GM19463 (cell line): ENCODE measurements at regions not wholly inside any gene's neighbourhood (a gene's known extent, or its start where the extent isn't known, plus 50 kb on each side); places are given as distances from the start of the nearest gene placed in this dataset.

ENCODE experiments used
- ATAC-seq: cut with Tn5 transposase; IDR thresholded peaks from one replicate; pipeline ENCODE4 v1.9.1; 2021; ENCODE audit warnings: mild to moderate bottlenecking, moderate library complexity; ENCODE audit not compliant: unreplicated experiment

DNA sequence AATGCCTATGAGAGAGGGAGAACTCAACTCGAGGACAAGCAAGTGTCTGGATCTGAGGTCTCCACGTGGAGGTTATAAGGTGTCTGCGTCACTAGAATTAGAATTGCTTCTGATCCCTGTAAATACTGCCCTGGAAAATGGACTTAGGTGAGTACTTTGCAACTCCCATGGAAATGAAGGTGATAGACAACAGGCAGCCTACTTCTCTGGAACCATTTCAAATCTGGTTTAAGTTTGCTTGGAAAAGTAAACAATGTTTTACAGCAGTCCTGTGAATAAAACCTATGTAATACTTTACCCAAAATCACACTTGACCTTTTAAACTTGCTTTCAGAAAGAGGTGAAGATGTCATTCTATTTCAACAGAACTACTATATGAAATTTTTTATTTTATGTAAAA lies 70.1 kb upstream of the TENT5A start:
- no peak for ATAC-seq

GRCh38 chr6:81821449-81821848 lies 69.0 kb upstream of the TENT5A start:
- no peak for ATAC-seq

DNA sequence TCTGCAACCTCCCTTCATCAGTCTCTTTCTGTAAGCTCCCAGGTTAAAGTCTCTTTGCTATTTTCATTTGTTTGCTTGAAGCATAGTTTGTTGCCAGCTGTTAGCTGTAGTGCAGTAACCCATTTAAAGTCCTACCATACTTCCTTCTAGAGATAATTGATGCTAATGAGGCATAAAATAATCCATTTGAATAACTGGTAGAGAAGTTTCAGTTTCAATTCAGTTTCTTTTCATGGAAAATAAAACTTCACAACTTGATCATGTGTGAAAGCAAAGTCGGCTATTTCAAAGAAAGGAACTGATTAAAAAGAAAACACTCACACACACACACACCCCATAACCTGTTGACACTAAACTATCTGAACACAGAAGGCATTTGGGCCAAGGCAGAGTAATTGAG lies 68.5 kb upstream of the TENT5A start:
- peak; percentile 48 for ATAC-seq

DNA sequence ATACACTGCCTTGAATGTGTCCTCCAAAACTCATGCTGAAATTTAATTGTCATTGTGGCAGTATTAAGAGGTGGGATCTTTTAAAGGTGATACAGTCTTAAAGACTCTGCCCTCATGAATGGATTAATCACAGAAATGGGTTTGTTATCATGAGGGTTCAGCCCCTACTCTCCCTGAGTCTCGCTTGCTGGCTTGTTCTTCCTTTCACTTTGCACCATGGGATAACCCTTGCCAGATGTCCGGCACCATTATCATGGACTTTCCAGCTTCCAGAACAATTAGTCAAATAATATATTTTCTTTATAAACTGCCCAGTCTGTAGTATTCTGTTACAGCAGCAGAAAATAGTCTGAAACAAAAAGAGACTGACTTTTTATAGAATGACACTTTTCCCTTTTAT lies 67.9 kb upstream of the TENT5A start:
- ATAC-seq, result no peak

- no peak for ATAC-seq
Observed at GRCh38 chr6:81819767-81820166, 67.3 kb upstream of the TENT5A start.

- ATAC-seq, result peak; percentile 73
Observed at GRCh38 chr6:81818901-81819361, 66.5 kb upstream of the TENT5A start.

DNA sequence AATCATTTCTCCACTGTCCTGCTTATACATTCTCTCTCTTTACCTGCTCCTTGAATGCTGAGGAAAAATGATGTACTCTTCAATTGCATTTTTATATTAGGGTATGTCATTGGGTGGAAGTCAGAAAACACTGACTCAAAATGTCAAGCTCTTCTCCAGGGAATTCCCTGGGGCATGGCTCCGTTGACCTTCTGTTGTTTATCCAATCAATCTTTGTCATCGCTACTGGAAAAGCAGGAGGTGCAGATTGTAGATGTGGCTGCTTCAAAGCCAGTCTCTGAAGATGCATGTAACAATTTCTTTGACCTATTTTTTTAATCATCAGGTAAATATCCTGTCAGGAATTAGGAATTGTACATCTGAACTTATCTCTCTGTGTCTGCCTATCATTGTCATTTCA lies 63.9 kb upstream of the TENT5A start:
- ATAC-seq, result no peak

DNA sequence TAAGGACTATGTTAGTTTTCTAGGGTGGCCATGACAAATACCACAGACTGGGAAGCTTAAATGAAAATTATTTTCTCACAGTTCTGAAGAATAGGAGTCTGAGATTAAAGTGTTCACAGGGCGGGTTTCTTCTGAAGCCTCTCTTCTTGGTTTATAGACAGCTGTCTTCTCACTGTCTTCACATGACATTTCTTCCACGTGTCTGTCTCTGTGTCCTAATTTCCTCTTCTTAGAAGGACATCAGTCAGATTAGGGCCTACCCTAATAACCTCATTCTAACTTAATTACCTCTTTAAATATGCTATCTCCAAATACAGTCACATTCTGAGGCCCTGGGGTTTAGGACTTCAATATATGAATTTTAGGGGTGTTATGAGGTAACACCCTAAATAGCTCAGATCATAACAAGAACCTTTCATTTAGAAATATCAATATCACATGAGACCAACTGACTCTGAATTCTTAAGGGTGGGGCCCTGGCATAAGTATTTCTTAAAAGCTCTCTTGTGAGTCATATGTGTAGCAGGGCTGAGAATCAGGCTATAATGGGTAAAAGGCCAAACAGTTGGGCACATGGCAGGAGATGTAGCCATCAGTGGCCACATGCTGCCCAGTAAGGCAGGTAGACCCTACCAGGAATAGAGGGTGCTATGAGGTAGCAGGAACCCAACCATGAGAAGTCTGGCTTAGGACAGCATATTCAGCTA lies 62.0 kb upstream of the TENT5A start:
- no peak for ATAC-seq

DNA sequence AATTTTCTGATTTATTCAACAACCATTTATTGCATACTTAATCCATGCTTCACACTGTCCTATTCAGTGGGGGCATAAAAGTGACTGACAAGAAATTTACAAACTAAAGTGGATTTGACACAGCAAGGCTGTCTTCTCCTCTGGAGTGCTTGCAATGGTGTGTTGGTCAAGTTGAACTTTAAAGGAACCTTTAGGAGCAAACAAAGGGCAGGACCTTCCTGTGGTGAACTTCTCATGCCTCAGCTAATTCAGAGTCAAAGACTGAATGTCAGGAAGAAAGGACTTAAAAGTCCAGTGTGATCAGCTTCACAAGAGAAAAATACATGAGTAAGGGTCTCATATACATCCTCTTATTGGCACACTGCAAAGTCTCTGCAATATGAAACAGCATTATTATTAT lies 60.8 kb upstream of the TENT5A start:
- ATAC-seq, result no peak

DNA sequence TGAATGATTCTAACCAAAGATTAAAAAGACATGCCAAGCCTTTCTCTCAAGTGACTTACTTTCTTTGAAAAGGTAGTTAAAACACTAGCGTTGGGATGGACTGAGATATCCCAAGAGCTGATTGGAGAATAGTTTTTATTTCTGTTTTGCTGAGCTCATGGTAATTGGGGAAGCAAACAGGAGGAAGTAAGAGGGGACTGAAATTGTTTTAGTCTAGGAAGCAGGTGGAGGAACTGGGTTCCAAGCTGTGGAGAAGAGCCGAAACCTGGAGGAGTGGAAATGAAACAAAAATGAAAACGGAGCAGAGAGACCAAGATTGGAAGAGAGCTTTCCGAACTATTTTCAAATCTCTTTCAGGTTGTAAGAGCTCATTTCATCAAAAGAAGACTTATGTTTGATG lies 59.9 kb upstream of the TENT5A start:
- ATAC-seq, result no peak

GRCh38 chr6:81808851-81809570 lies 56.5 kb upstream of the TENT5A start:
- no peak for ATAC-seq

- ATAC-seq, result no peak
Observed at GRCh38 chr6:81806793-81807565, 54.5 kb upstream of the TENT5A start.

- no peak for ATAC-seq
Observed at GRCh38 chr6:81802356-81802755, 49.9 kb upstream of the TENT5A start.
